OCI-LY7 (cell line): ENCODE measurements at regions not wholly inside any gene's neighbourhood (a gene's known extent, or its start where the extent isn't known, plus 50 kb on each side); places are given as distances from the start of the nearest gene placed in this dataset.

ENCODE experiments used
- CTCF ChIP-seq: fragments of 200-600 bp; sonication (generic); conservative IDR thresholded peaks from 2 replicates; pipeline ENCODE4 v1.5.1; 2014; ENCODE audit warnings: mild to moderate bottlenecking, antibody characterized with exemption, low read length, moderate library complexity, mixed read lengths
- EZH2phosphoT487 ChIP-seq: fragments of 200-600 bp; sonication (generic); IDR thresholded peaks from 2 replicates; pipeline ENCODE4 v1.6.1; 2018; ENCODE audit warnings: low read depth, borderline replicate concordance, mild to moderate bottlenecking, mixed run types, antibody characterized with exemption, low read length, moderate library complexity, mixed read lengths

GRCh38 chr16:85422196-85422631 lies 190.9 kb upstream of the GSE1 start:
- TF ChIP-seq CTCF, result no peak
- no peak for TF ChIP-seq EZH2phosphoT487
